Hematopoietic multipotent progenitor cell treated with erythropoietin and hydrocortisone succinate and interleukin-3 and kit ligand, for 6 days (in vitro differentiated cells): ENCODE measurements at regions not wholly inside any gene's neighbourhood (a gene's known extent, or its start where the extent isn't known, plus 50 kb on each side); places are given as distances from the start of the nearest gene placed in this dataset.

Experiments used
- DNase-seq: peaks from one replicate; pipeline ENCODE4 v3.0.0-alpha.2; 2015

GRCh38 chr2:150887926-150888325, 373.7 kb downstream of the RBM43 start:
- DNase-seq, result no peak

DNA sequence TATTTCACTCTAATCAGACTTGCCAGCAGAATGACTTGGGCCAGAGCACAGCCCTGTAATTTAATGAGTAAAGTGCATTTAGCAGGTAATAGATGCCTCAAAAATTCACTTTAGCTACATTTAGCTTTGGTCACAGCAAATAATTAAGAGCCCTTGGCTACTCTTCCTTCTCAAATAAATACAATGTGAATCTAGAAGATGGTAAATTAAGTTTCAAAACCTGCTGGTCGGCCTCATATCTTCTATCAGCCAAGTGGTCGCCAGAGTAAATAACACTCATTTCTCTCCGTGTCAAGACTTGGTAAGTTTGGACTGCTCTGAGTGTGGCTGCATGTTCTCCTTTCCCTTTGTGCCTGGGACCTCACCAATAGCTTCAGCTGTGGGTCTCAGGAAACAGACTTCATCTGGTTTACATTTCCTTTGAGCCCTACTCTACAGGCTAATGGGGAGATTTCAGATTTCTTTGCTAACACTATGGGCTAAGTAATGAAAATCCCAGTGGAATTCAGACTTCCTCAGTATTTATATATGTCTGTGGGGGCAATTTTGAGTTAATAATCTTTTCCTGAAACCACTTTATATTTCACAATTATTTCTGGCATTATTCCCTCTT, 375.8 kb downstream of the RBM43 start:
- DNase-seq, result no peak

GRCh38 chr2:150885236-150885635, 376.4 kb downstream of the RBM43 start:
- no peak for DNase-seq

DNA sequence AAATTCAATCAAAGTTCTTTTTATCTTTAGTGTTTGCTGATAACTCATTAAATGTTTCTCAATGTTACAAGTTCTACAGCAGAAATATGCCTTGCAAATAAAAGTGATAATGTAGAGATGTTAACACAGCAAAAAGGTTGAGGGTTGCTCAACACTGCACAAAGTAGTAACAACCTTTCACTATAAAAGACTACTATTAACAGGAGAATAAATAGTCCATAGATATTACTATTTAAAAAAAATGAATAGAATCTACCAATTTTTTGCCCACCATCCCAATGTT, 378.1 kb downstream of the RBM43 start:
- DNase-seq, result no peak

GRCh38 chr2:150882751-150883612, 378.7 kb downstream of the RBM43 start:
- no peak for DNase-seq

- no peak for DNase-seq
Measured at GRCh38 chr2:150880986-150881385, 380.7 kb downstream of the RBM43 start.

- DNase-seq, result no peak
Measured at GRCh38 chr2:150878356-150878755, 383.3 kb downstream of the RBM43 start.

DNA sequence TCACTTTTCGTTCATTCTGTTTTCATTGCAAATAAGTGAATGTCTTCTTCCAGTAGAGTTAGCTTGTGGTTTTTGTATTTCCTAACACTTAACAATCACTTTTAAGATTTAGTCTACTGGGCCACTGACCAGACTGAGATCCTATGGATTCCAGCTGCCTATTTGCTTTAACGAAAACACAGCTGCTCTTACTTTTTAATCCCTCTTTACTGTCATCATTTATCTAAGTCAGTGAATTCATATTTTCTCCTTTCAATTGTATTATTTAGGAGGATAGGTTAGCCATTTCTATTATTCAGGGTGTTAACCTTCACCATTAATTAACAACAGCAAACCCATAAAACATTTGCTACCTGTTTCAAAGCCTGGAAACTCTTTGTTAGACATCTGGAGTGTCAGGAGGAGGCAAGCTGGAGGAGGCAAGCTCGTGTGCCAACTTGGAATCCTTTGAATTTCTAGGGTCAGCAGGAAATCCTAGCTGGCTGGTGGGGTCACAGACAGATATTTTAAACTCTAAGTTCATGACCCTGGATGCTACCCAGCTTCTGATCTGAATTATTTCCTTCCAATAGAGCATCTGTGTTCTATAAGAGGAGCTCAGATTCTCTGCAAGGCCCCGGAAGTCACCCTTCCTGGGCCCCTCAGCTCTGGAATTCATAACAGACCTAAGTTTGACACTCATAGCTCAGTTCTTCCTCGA, 385.3 kb downstream of the RBM43 start:
- DNase-seq, result no peak

DNA sequence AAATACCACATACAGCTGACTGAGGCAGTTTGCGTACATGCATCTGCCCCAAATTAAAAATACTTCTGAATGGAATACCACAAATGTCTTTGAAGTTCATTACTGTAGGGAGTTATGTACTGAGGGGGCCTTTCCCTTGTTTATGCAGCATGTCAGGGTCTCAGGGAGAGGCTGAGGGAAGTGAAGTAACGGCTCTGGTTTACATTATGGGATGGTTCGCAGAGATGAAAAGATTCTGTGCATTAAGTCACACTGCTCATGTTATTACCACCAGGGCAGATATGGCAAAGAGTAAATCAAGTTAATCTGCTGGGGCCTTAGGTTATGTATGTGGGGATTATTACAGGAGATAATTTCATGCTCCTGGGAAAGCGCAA, 385.9 kb upstream of the RND3 start:
- no peak for DNase-seq

- DNase-seq, result no peak
Measured at GRCh38 chr2:150872756-150873395, 385.4 kb upstream of the RND3 start.

- no peak for DNase-seq
Measured at GRCh38 chr2:150866431-150866830, 379.0 kb upstream of the RND3 start.

- no peak for DNase-seq
Measured at GRCh38 chr2:150863691-150864090, 376.2 kb upstream of the RND3 start.

GRCh38 chr2:150860301-150860700, 372.8 kb upstream of the RND3 start:
- DNase-seq, result no peak

DNA sequence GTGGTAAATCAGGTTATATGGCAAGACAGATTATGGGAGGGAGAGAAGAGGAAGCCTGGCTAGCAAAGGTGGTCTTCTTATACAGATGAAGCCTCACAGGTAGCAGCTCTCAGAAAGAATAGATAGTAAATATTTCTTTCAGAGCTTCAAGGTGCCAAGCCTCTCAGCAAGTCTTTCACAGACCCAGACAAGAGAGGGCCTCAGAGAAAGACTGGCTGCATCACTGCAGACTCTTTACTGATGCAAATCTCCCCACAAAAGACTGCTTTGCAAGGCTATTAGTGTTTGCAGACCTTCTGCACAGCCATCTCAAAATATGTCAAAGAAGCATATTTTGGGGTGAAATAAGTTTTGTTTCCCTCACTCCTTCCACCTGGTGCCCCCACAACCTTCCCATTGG, 372.4 kb upstream of the RND3 start:
- no peak for DNase-seq

GRCh38 chr2:150859162-150859561, 371.7 kb upstream of the RND3 start:
- no peak for DNase-seq

GRCh38 chr2:150858382-150858781, 370.9 kb upstream of the RND3 start:
- DNase-seq, result no peak

- no peak for DNase-seq
Measured at GRCh38 chr2:150856596-150857281, 369.3 kb upstream of the RND3 start.

DNA sequence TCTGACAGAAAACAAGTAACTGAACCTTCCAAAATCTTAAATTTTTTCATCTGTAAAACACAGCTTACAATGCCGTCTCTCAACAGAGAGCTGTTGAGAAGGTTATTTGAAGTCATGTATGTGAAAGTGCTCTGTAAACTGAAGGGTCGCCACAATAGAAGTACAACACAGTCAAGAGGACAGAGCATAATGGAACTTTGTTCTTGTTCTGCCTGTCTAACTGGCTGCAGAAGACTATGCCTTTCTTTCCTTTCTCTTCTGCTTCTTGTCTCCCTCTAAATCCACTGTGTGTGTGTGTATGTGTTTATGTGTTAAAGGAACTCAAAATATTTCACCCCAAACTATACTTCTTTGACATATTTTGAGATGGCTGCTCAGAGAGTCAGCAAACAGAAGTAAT, 365.8 kb upstream of the RND3 start:
- no peak for DNase-seq

DNA sequence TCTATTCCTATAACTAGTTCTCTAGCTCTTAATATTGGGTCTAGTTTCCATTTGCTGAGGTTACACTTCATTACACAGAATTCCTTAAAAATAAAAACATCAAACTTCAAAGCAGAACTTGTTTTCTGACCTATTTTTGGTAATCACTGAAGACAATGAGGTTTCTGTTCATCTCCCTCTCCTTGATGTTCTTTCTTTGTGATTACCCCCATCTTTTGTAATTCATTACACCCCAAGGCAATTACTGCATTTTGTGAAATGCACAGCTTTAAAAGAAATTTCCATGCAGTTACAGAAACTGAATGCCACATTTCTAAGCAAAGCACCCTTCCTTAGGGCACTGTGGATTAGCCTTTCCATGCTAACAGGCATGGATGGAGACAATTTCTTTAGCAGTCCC, 363.2 kb upstream of the RND3 start:
- DNase-seq, result no peak

DNA sequence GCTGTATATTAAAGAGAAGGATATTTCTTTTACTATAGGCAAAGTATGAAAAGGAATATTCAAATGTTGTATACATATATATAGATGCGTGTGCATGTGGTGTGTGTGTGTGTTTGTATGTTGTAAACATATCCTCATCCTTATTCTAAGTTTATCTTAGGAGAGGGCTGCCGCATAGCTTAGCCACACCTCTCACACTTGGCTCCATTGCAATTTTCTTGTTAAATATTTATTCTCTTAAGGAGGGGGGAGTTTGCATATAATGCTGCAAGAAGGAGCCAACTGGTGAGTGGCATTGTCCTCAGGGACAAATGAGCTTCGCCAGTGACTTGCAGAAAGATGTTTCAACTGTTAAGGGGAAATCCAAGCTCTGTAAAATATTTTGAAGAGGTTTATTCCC, 360.1 kb upstream of the RND3 start:
- DNase-seq, result no peak

- no peak for DNase-seq
Measured at GRCh38 chr2:150846691-150847090, 359.2 kb upstream of the RND3 start.

DNA sequence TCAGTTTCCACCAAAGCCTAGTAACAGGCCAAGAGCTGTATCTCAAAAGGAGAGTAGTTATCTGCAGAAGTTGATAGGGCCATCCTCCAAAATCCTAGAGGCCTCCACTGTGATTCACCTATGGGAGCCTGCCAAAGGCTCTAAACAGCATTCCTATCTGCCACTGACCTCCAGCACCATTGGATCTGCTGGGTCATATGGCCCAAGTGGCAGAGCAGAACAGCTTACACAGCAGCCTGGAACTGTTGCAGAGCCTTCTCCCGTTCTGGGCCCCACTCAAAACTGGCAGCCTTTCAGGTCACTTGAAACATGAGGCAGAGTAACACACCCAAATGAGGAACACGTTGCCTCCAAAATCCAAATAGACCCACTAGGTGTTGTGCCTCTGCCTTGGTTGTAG, 345.2 kb upstream of the RND3 start:
- no peak for DNase-seq

- no peak for DNase-seq
Measured at GRCh38 chr2:150824118-150824517, 336.7 kb upstream of the RND3 start.
